Left ventricle myocardium inferior (tissue), 1 donor: ENCODE measurements at regions not wholly inside any gene's neighbourhood (a gene's known extent, or its start where the extent isn't known, plus 50 kb on each side); places are given as distances from the start of the nearest gene placed in this dataset.
"Not testable (repeated sequence)": the region's sequence is repeated elsewhere in the genome, so short reads cannot be mapped to it uniquely, and the experiment has no call there.

Experiments
- DNase-seq: peaks from one replicate; pipeline ENCODE4 v3.0.0-alpha.2; 2020
- H3K27ac ChIP-seq: fragments of 200-600 bp; replicated peaks from 2 replicates; pipeline ENCODE4 v1.8.0; 2021
- H3K27me3 ChIP-seq: fragments of 200-600 bp; 2 replicates; pipeline ENCODE4 v1.8.0; 2021; ENCODE audit warnings: low read depth
- H3K36me3 ChIP-seq: fragments of 200-600 bp; 2 replicates; pipeline ENCODE4 v1.8.0; 2021
- H3K4me1 ChIP-seq: fragments of 200-600 bp; 2 replicates; pipeline ENCODE4 v1.8.0; 2021
- H3K4me3 ChIP-seq: fragments of 200-600 bp; 2 replicates; pipeline ENCODE4 v1.8.0; 2021; ENCODE audit warnings: mild to moderate bottlenecking, moderate library complexity
- H3K9me3 ChIP-seq: fragments of 200-600 bp; replicated peaks from 2 replicates; pipeline ENCODE4 v1.8.0; 2021
- intact Hi-C: fragments of 100-400 bp; cut with micrococcal nuclease; formaldehyde crosslinking; loops from one replicate; pipeline ENCODE4 v1.11.0; 2022
- donor health status: DM: no; HTN: yes; CAD: no; lungs with severe emphysema.

- H3K36me3 ChIP-seq, H3K27ac ChIP-seq, intact Hi-C loops, H3K9me3 ChIP-seq, H3K4me3 ChIP-seq, DNase-seq, H3K4me1 ChIP-seq: not testable (repeated sequence)
- H3K27me3 ChIP-seq: peaks cover 19% of the 10 kb centered on the region
Observed at GRCh38 chr20:30521686-30522415, 735.6 kb upstream of the DEFB115 start.

- H3K9me3 ChIP-seq: not testable (repeated sequence)
Observed at GRCh38 chr20:30524155-30524554, 733.3 kb upstream of the DEFB115 start.

GRCh38 chr20:30524761-30525160 is 732.7 kb upstream of the DEFB115 start:
- H3K9me3 ChIP-seq, DNase-seq, H3K27ac ChIP-seq, H3K4me3 ChIP-seq, intact Hi-C loops, H3K36me3 ChIP-seq, H3K4me1 ChIP-seq: not testable (repeated sequence)
- H3K27me3 ChIP-seq: peaks cover 20% of the 10 kb centered on the region

More at GRCh38 chr20:30524155-30524554, 733.3 kb upstream of the DEFB115 start:
- intact Hi-C loops, H3K4me3 ChIP-seq, DNase-seq, H3K27ac ChIP-seq, H3K36me3 ChIP-seq, H3K4me1 ChIP-seq: not testable (repeated sequence)
- H3K27me3 ChIP-seq: peaks cover 23% of the 10 kb centered on the region

GRCh38 chr20:30533653-30534052 is 723.8 kb upstream of the DEFB115 start:
- not testable (repeated sequence) for H3K27ac ChIP-seq, H3K9me3 ChIP-seq

GRCh38 chr20:30537459-30537858 is 720.0 kb upstream of the DEFB115 start:
- intact Hi-C loops, H3K4me1 ChIP-seq, H3K4me3 ChIP-seq, H3K36me3 ChIP-seq, H3K27ac ChIP-seq, H3K27me3 ChIP-seq, H3K9me3 ChIP-seq: not testable (repeated sequence)
- DNase-seq: peak; percentile 38

More at GRCh38 chr20:30533653-30534052, 723.8 kb upstream of the DEFB115 start:
- H3K36me3 ChIP-seq, intact Hi-C loops, DNase-seq, H3K4me3 ChIP-seq, H3K4me1 ChIP-seq: not testable (repeated sequence)
- peaks cover 13% of the 10 kb centered on the region for H3K27me3 ChIP-seq

- intact Hi-C loops, H3K27ac ChIP-seq, H3K4me3 ChIP-seq, H3K27me3 ChIP-seq, DNase-seq, H3K4me1 ChIP-seq, H3K36me3 ChIP-seq, H3K9me3 ChIP-seq: not testable (repeated sequence)
Observed at GRCh38 chr20:30540330-30541069, 717.0 kb upstream of the DEFB115 start.

GRCh38 chr20:30551236-30551635 is 706.2 kb upstream of the DEFB115 start:
- H3K9me3 ChIP-seq, H3K36me3 ChIP-seq, H3K4me1 ChIP-seq, H3K27ac ChIP-seq, intact Hi-C loops, H3K27me3 ChIP-seq, H3K4me3 ChIP-seq, DNase-seq: not testable (repeated sequence)

GRCh38 chr20:30556797-30557196 is 700.7 kb upstream of the DEFB115 start:
- DNase-seq, H3K9me3 ChIP-seq, H3K4me3 ChIP-seq, H3K27ac ChIP-seq, H3K27me3 ChIP-seq, intact Hi-C loops, H3K4me1 ChIP-seq, H3K36me3 ChIP-seq: not testable (repeated sequence)

GRCh38 chr20:30565086-30565485 is 692.4 kb upstream of the DEFB115 start:
- H3K36me3 ChIP-seq, intact Hi-C loops, H3K27ac ChIP-seq, H3K27me3 ChIP-seq, DNase-seq, H3K4me1 ChIP-seq, H3K4me3 ChIP-seq: not testable (repeated sequence)
- H3K9me3 ChIP-seq: peaks cover 14% of the 10 kb centered on the region

- H3K4me3 ChIP-seq, H3K9me3 ChIP-seq, H3K27me3 ChIP-seq, intact Hi-C loops, H3K36me3 ChIP-seq, H3K4me1 ChIP-seq, DNase-seq, H3K27ac ChIP-seq: not testable (repeated sequence)
Observed at GRCh38 chr20:30569867-30570266, 687.6 kb upstream of the DEFB115 start.

- intact Hi-C loops, H3K27ac ChIP-seq, DNase-seq, H3K36me3 ChIP-seq, H3K4me1 ChIP-seq, H3K4me3 ChIP-seq, H3K9me3 ChIP-seq, H3K27me3 ChIP-seq: not testable (repeated sequence)
Observed at GRCh38 chr20:30570622-30571021, 686.8 kb upstream of the DEFB115 start.

GRCh38 chr20:30574337-30574736 is 683.1 kb upstream of the DEFB115 start:
- H3K9me3 ChIP-seq, H3K4me3 ChIP-seq, DNase-seq, H3K36me3 ChIP-seq, intact Hi-C loops, H3K4me1 ChIP-seq, H3K27me3 ChIP-seq, H3K27ac ChIP-seq: not testable (repeated sequence)

GRCh38 chr20:30579069-30579468 is 678.4 kb upstream of the DEFB115 start:
- H3K27ac ChIP-seq: not testable (repeated sequence)

GRCh38 chr20:30579824-30580438 is 677.5 kb upstream of the DEFB115 start:
- H3K36me3 ChIP-seq, H3K9me3 ChIP-seq, H3K27me3 ChIP-seq, H3K4me1 ChIP-seq, intact Hi-C loops: not testable (repeated sequence)
- Histone ChIP-seq H3K27ac (peak overlapping the region; percentile 74), H3K4me3 (peak overlapping the region; percentile 67)
- DNase-seq: peak; percentile 61

More at GRCh38 chr20:30579069-30579468, 678.4 kb upstream of the DEFB115 start:
- H3K4me1 ChIP-seq, H3K27me3 ChIP-seq, intact Hi-C loops, H3K36me3 ChIP-seq, DNase-seq, H3K9me3 ChIP-seq: not testable (repeated sequence)
- peak overlapping the region; percentile 67 for H3K4me3 ChIP-seq
